Activated naive CD8-positive, alpha-beta T cell treated with anti-CD3 and anti-CD28 coated beads, Interleukin-2, amount 50 U/mL, for 24 hours (primary cell): ENCODE measurements at regions not wholly inside any gene's neighbourhood (a gene's known extent, or its start where the extent isn't known, plus 50 kb on each side); places are given as distances from the start of the nearest gene placed in this dataset.

Experiments used
- ATAC-seq: fragments of 150-1000 bp; cut with Tn5 transposase; one replicate; pipeline ENCODE4 v1.10.0; 2021
- DNase-seq: peaks from one replicate; pipeline ENCODE4 v3.0.0; 2021
- H3K27ac Mint-ChIP-seq: one replicate; pipeline ENCODE4 v1.8.0; 2021; ENCODE audit warnings: mild to moderate bottlenecking, mixed read lengths
- H3K27me3 Mint-ChIP-seq: one replicate; pipeline ENCODE4 v1.8.0; 2021; ENCODE audit warnings: mixed read lengths
- H3K36me3 Mint-ChIP-seq: one replicate; pipeline ENCODE4 v1.8.0; 2021; ENCODE audit warnings: low read depth, mixed read lengths
- H3K4me1 Mint-ChIP-seq: one replicate; pipeline ENCODE4 v1.8.0; 2021; ENCODE audit warnings: mixed read lengths
- H3K4me3 Mint-ChIP-seq: one replicate; pipeline ENCODE4 v1.8.0; 2021; ENCODE audit warnings: mild to moderate bottlenecking, moderate library complexity, mixed read lengths
- H3K9me3 Mint-ChIP-seq: one replicate; pipeline ENCODE4 v1.8.0; 2021; ENCODE audit warnings: mixed read lengths

- no peak for DNase-seq
- H3K4me3 Mint-ChIP-seq: no peak overlapping the region
- H3K36me3 Mint-ChIP-seq: no peaks in the 10 kb centered on the region
- H3K27ac Mint-ChIP-seq: no peak overlapping the region
- ATAC-seq: no peak
- H3K27me3 Mint-ChIP-seq: peaks cover 7% of the 10 kb centered on the region
- H3K4me1 Mint-ChIP-seq: no peaks in the 10 kb centered on the region
- H3K9me3 Mint-ChIP-seq: no peaks in the 10 kb centered on the region
Observed at GRCh38 chr9:103399535-103399934, 404.4 kb downstream of the CYLC2 start.

GRCh38 chr9:103407260-103407659, 412.1 kb downstream of the CYLC2 start:
- DNase-seq (no peak), ATAC-seq (peak; percentile 15)
- no peaks in the 10 kb centered on the region for H3K36me3 Mint-ChIP-seq
- no peaks in the 10 kb centered on the region for H3K9me3 Mint-ChIP-seq
- H3K4me1 Mint-ChIP-seq: no peaks in the 10 kb centered on the region
- H3K27ac Mint-ChIP-seq: no peak overlapping the region
- H3K27me3 Mint-ChIP-seq: no peaks in the 10 kb centered on the region
- H3K4me3 Mint-ChIP-seq: no peak overlapping the region

- Mint-ChIP-seq H3K4me3 (no peak overlapping the region), H3K36me3 (no peaks in the 10 kb centered on the region), H3K4me1 (no peaks in the 10 kb centered on the region), H3K27me3 (no peaks in the 10 kb centered on the region), H3K27ac (no peak overlapping the region), H3K9me3 (no peaks in the 10 kb centered on the region)
- DNase-seq (no peak), ATAC-seq (no peak)
Observed at GRCh38 chr9:103410059-103410458, 414.9 kb downstream of the CYLC2 start.

GRCh38 chr9:103427696-103428095, 432.6 kb downstream of the CYLC2 start:
- H3K4me3 Mint-ChIP-seq: no peak overlapping the region
- no peak for ATAC-seq

GRCh38 chr9:103430469-103430868, 435.3 kb downstream of the CYLC2 start:
- ATAC-seq (no peak), DNase-seq (no peak)
- Mint-ChIP-seq H3K36me3 (no peaks in the 10 kb centered on the region), H3K27me3 (no peaks in the 10 kb centered on the region), H3K4me3 (no peak overlapping the region), H3K27ac (no peak overlapping the region), H3K4me1 (no peaks in the 10 kb centered on the region), H3K9me3 (no peaks in the 10 kb centered on the region)

More at GRCh38 chr9:103427696-103428095, 432.6 kb downstream of the CYLC2 start:
- H3K27ac Mint-ChIP-seq: no peak overlapping the region
- DNase-seq: no peak
- no peaks in the 10 kb centered on the region for H3K36me3 Mint-ChIP-seq
- H3K9me3 Mint-ChIP-seq: no peaks in the 10 kb centered on the region
- no peaks in the 10 kb centered on the region for H3K4me1 Mint-ChIP-seq
- no peaks in the 10 kb centered on the region for H3K27me3 Mint-ChIP-seq

- DNase-seq: no peak
- ATAC-seq: no peak
- Mint-ChIP-seq H3K27me3 (no peaks in the 10 kb centered on the region), H3K4me3 (no peak overlapping the region), H3K4me1 (no peaks in the 10 kb centered on the region), H3K27ac (no peak overlapping the region), H3K9me3 (no peaks in the 10 kb centered on the region), H3K36me3 (no peaks in the 10 kb centered on the region)
Observed at GRCh38 chr9:103431809-103432208, 436.7 kb downstream of the CYLC2 start.

- Mint-ChIP-seq H3K4me3 (no peak overlapping the region), H3K36me3 (no peaks in the 10 kb centered on the region), H3K27me3 (no peaks in the 10 kb centered on the region), H3K27ac (no peak overlapping the region), H3K4me1 (no peaks in the 10 kb centered on the region), H3K9me3 (no peaks in the 10 kb centered on the region)
- ATAC-seq: no peak
- DNase-seq: no peak
Observed at GRCh38 chr9:103444176-103444575, 449.0 kb downstream of the CYLC2 start.

- no peak for ATAC-seq
- no peak for DNase-seq
- H3K36me3 Mint-ChIP-seq: no peaks in the 10 kb centered on the region
- H3K9me3 Mint-ChIP-seq: no peaks in the 10 kb centered on the region
- no peak overlapping the region for H3K27ac Mint-ChIP-seq
- no peaks in the 10 kb centered on the region for H3K27me3 Mint-ChIP-seq
- no peak overlapping the region for H3K4me3 Mint-ChIP-seq
- H3K4me1 Mint-ChIP-seq: no peaks in the 10 kb centered on the region
Observed at GRCh38 chr9:103458826-103459225, 463.7 kb downstream of the CYLC2 start.

GRCh38 chr9:103471241-103471640, 476.1 kb downstream of the CYLC2 start:
- H3K27ac Mint-ChIP-seq: no peak overlapping the region
- H3K9me3 Mint-ChIP-seq: peaks cover 12% of the 10 kb centered on the region
- no peaks in the 10 kb centered on the region for H3K4me1 Mint-ChIP-seq
- no peak overlapping the region for H3K4me3 Mint-ChIP-seq
- no peaks in the 10 kb centered on the region for H3K27me3 Mint-ChIP-seq
- no peaks in the 10 kb centered on the region for H3K36me3 Mint-ChIP-seq
- ATAC-seq (no peak), DNase-seq (no peak)

GRCh38 chr9:103474156-103474555, 479.0 kb downstream of the CYLC2 start:
- no peak overlapping the region for H3K4me3 Mint-ChIP-seq
- ATAC-seq: no peak
- H3K36me3 Mint-ChIP-seq: no peaks in the 10 kb centered on the region
- peaks cover 5% of the 10 kb centered on the region for H3K9me3 Mint-ChIP-seq
- no peak for DNase-seq
- H3K27ac Mint-ChIP-seq: no peak overlapping the region
- H3K27me3 Mint-ChIP-seq: no peaks in the 10 kb centered on the region
- H3K4me1 Mint-ChIP-seq: no peaks in the 10 kb centered on the region

- Mint-ChIP-seq H3K4me3 (no peak overlapping the region), H3K36me3 (no peaks in the 10 kb centered on the region), H3K27me3 (no peaks in the 10 kb centered on the region), H3K4me1 (no peaks in the 10 kb centered on the region), H3K27ac (no peak overlapping the region), H3K9me3 (peaks cover 15% of the 10 kb centered on the region)
- DNase-seq: no peak
- no peak for ATAC-seq
Observed at GRCh38 chr9:103483471-103484096, 488.5 kb downstream of the CYLC2 start.

- Mint-ChIP-seq H3K36me3 (no peaks in the 10 kb centered on the region), H3K9me3 (peaks cover 18% of the 10 kb centered on the region), H3K27ac (no peak overlapping the region), H3K4me3 (no peak overlapping the region), H3K27me3 (no peaks in the 10 kb centered on the region), H3K4me1 (no peaks in the 10 kb centered on the region)
- DNase-seq (no peak), ATAC-seq (no peak)
Observed at GRCh38 chr9:103485138-103485537, 490.0 kb downstream of the CYLC2 start.

GRCh38 chr9:103514767-103515166, 519.6 kb downstream of the CYLC2 start:
- H3K4me3 Mint-ChIP-seq: no peak overlapping the region
- H3K27me3 Mint-ChIP-seq: no peaks in the 10 kb centered on the region
- no peak overlapping the region for H3K27ac Mint-ChIP-seq
- no peaks in the 10 kb centered on the region for H3K36me3 Mint-ChIP-seq
- ATAC-seq (no peak), DNase-seq (no peak)
- peaks cover 8% of the 10 kb centered on the region for H3K9me3 Mint-ChIP-seq
- no peaks in the 10 kb centered on the region for H3K4me1 Mint-ChIP-seq

- H3K9me3 Mint-ChIP-seq: peaks cover 4% of the 10 kb centered on the region
- DNase-seq (no peak), ATAC-seq (no peak)
- H3K4me3 Mint-ChIP-seq: no peak overlapping the region
- H3K27me3 Mint-ChIP-seq: no peaks in the 10 kb centered on the region
- no peaks in the 10 kb centered on the region for H3K36me3 Mint-ChIP-seq
- no peaks in the 10 kb centered on the region for H3K4me1 Mint-ChIP-seq
- no peak overlapping the region for H3K27ac Mint-ChIP-seq
Observed at GRCh38 chr9:103522409-103522808, 527.3 kb downstream of the CYLC2 start.

GRCh38 chr9:103530934-103531333, 535.8 kb downstream of the CYLC2 start:
- ATAC-seq: no peak
- Mint-ChIP-seq H3K4me3 (no peak overlapping the region), H3K9me3 (peaks cover 3% of the 10 kb centered on the region), H3K27me3 (no peaks in the 10 kb centered on the region), H3K27ac (no peak overlapping the region), H3K4me1 (no peaks in the 10 kb centered on the region), H3K36me3 (no peaks in the 10 kb centered on the region)
- DNase-seq: no peak

- DNase-seq: no peak
- peaks cover 3% of the 10 kb centered on the region for H3K9me3 Mint-ChIP-seq
- no peak for ATAC-seq
- no peak overlapping the region for H3K4me3 Mint-ChIP-seq
- H3K27ac Mint-ChIP-seq: no peak overlapping the region
- no peaks in the 10 kb centered on the region for H3K4me1 Mint-ChIP-seq
- no peaks in the 10 kb centered on the region for H3K36me3 Mint-ChIP-seq
- no peaks in the 10 kb centered on the region for H3K27me3 Mint-ChIP-seq
Observed at GRCh38 chr9:103533318-103533717, 538.2 kb downstream of the CYLC2 start.
